HG02798 (cell line): ENCODE measurements at regions not wholly inside any gene's neighbourhood (a gene's known extent, or its start where the extent isn't known, plus 50 kb on each side); places are given as distances from the start of the nearest gene placed in this dataset.
"Not testable (repeated sequence)": the region's sequence is repeated elsewhere in the genome, so short reads cannot be mapped to it uniquely, and the experiment has no call there.

Source experiments
- ATAC-seq: cut with Tn5 transposase; IDR thresholded peaks from one replicate; pipeline ENCODE4 v1.9.1; 2021; ENCODE audit warnings: mild to moderate bottlenecking; ENCODE audit not compliant: unreplicated experiment, poor library complexity

GRCh38 chr18:27527856-27528255 is 342.7 kb upstream of the CHST9 start:
- ATAC-seq = no peak

GRCh38 chr18:27520401-27520800 is 335.3 kb upstream of the CHST9 start:
- no peak for ATAC-seq

GRCh38 chr18:27510036-27510633 is 325.0 kb upstream of the CHST9 start:
- not testable (repeated sequence) for ATAC-seq

GRCh38 chr18:27501671-27502070 is 316.6 kb upstream of the CHST9 start:
- ATAC-seq = no peak

GRCh38 chr18:27500531-27500930 is 315.4 kb upstream of the CHST9 start:
- no peak for ATAC-seq

- ATAC-seq = no peak
These were observed 312.1 kb upstream of the CHST9 start for GRCh38 chr18:27497246-27497645.

GRCh38 chr18:27493182-27493581 is 308.1 kb upstream of the CHST9 start:
- ATAC-seq = no peak

GRCh38 chr18:27491772-27492171 is 306.7 kb upstream of the CHST9 start:
- ATAC-seq = no peak

GRCh38 chr18:27483276-27483675 is 298.2 kb upstream of the CHST9 start:
- ATAC-seq = no peak

- ATAC-seq = no peak
These were observed 293.4 kb upstream of the CHST9 start for GRCh38 chr18:27478459-27478858.

GRCh38 chr18:27473318-27473717 is 288.2 kb upstream of the CHST9 start:
- ATAC-seq = no peak

- ATAC-seq = no peak
These were observed 282.0 kb upstream of the CHST9 start for GRCh38 chr18:27467073-27467472.

- no peak for ATAC-seq
These were observed 276.8 kb upstream of the CHST9 start for GRCh38 chr18:27461957-27462356.

- ATAC-seq = no peak
These were observed 264.0 kb upstream of the CHST9 start for GRCh38 chr18:27449104-27449503.

GRCh38 chr18:27447930-27448329 is 262.8 kb upstream of the CHST9 start:
- no peak for ATAC-seq

- no peak for ATAC-seq
These were observed 262.4 kb upstream of the CHST9 start for GRCh38 chr18:27447451-27447881.

GRCh38 chr18:27430595-27430994 is 245.5 kb upstream of the CHST9 start:
- no peak for ATAC-seq

- ATAC-seq = no peak
These were observed 243.8 kb upstream of the CHST9 start for GRCh38 chr18:27428716-27429475.

GRCh38 chr18:27428120-27428519 is 243.0 kb upstream of the CHST9 start:
- ATAC-seq = no peak

- no peak for ATAC-seq
These were observed 238.5 kb upstream of the CHST9 start for GRCh38 chr18:27423581-27423980.

GRCh38 chr18:27419646-27420045 is 234.5 kb upstream of the CHST9 start:
- ATAC-seq = no peak

- no peak for ATAC-seq
These were observed 230.4 kb upstream of the CHST9 start for GRCh38 chr18:27415495-27415894.
